Upper lobe of left lung (tissue), 6 donors: ENCODE measurements at regions not wholly inside any gene's neighbourhood (a gene's known extent, or its start where the extent isn't known, plus 50 kb on each side); places are given as distances from the start of the nearest gene placed in this dataset.

Experiments
- ATAC-seq, 2 donors: fragments of 200-7000 bp; cut with Tn5 transposase; one replicate each; pipeline ENCODE4 v1.9.1; 2022; ENCODE audit warnings: mild to moderate bottlenecking in 2 of 2, moderate library complexity in 2 of 2; ENCODE audit not compliant: low FRiP score in 2 of 2
- DNase-seq, 2 donors: peaks; one replicate each; pipeline ENCODE4 v3.0.0-alpha.2; 2019 to 2020
- H3K27ac ChIP-seq, 4 donors: fragments of 200-600 bp; sonication (generic); one replicate each; pipeline ENCODE4 v1.5.1; 2016 to 2019
- H3K27me3 ChIP-seq, 4 donors: fragments of 200-600 bp; sonication (generic); one replicate each; pipeline ENCODE4 v1.5.1; 2017 to 2019
- H3K36me3 ChIP-seq, 4 donors: fragments of 200-600 bp; sonication (generic); one replicate each; pipeline ENCODE4 v1.5.1; 2016 to 2019
- H3K4me1 ChIP-seq, 4 donors: fragments of 200-600 bp; sonication (generic); one replicate each; pipeline ENCODE4 v1.5.1; 2018 to 2019
- H3K4me3 ChIP-seq, 4 donors: fragments of 200-600 bp; sonication (generic); one replicate each; pipeline ENCODE4 v1.5.1; 2017 to 2019; ENCODE audit warnings: mild to moderate bottlenecking in 2 of 4, moderate library complexity in 1 of 4
- H3K9me3 ChIP-seq, 4 donors: fragments of 200-600 bp; sonication (generic); one replicate each; pipeline ENCODE4 v1.5.1; 2018 to 2019
- CTCF ChIP-seq, 6 experiments: fragments of 450-650 bp in 4 of 6; fragments of 200-600 bp in 2 of 6; sonication (generic) in 2 of 6; IDR thresholded peaks; one replicate each; pipeline ENCODE4 v1.5.1; 2016 to 2019; ENCODE audit warnings: antibody characterized with exemption in 6 of 6
- EP300 ChIP-seq, 4 donors: sonication (generic); formaldehyde crosslinking; IDR thresholded peaks; one replicate each; pipeline ENCODE4 v1.5.1; 2017; ENCODE audit warnings: antibody characterized with exemption in 4 of 4, control low read depth in 2 of 4
- POLR2A ChIP-seq, 4 donors: fragments of 450-650 bp; IDR thresholded peaks; one replicate each; pipeline ENCODE4 v1.5.1; 2016 to 2017; ENCODE audit warnings: antibody characterized with exemption in 4 of 4, mild to moderate bottlenecking in 2 of 4
- POLR2AphosphoS5 ChIP-seq, 2 donors: sonication (generic); formaldehyde crosslinking; IDR thresholded peaks; one replicate each; pipeline ENCODE4 v1.5.1; 2017; ENCODE audit warnings: antibody characterized with exemption in 2 of 2
- whole genome bisulfite sequencing, 2 donors: methylation state at CpG; one replicate each; pipeline ENCODE4 v1.1.5; 2017 to 2018; 5-methylcytosine and 5-hydroxymethylcytosine counted together
- donor health status: DM: no; HTN: no; CAD: no; lungs with moderate emphysema.
- donor health status: DM: no; HTN: yes; CAD: no; lungs with severe emphysema.

- TF ChIP-seq POLR2AphosphoS5 (IDR thresholded peaks at IDR 0.05) (no peak), EP300 (IDR thresholded peaks at IDR 0.05) (no peak), POLR2A (IDR thresholded peaks at IDR 0.05) (no peak), CTCF (IDR thresholded peaks at IDR 0.05) (no peak)
These were observed 199.2 kb upstream of the SEMA3A start for GRCh38 chr7:84393786-84394185.

GRCh38 chr7:84390845-84391244 lies 196.3 kb upstream of the SEMA3A start:
- WGBS, 2 donors: 68 to 74% methylated on average over 3 of the region's 3 CpGs

More at GRCh38 chr7:84393786-84394185, 199.2 kb upstream of the SEMA3A start:
- H3K4me3 ChIP-seq: no peak overlapping the region
- ATAC-seq (no peak), DNase-seq (no peak)
- H3K27me3 ChIP-seq: no peaks in the 10 kb centered on the region
- H3K9me3 ChIP-seq: no peaks in the 10 kb centered on the region
- H3K36me3 ChIP-seq: no peaks in the 10 kb centered on the region
- H3K4me1 ChIP-seq: no peaks in the 10 kb centered on the region
- no peak overlapping the region for H3K27ac ChIP-seq

GRCh38 chr7:84389242-84389641 lies 194.7 kb upstream of the SEMA3A start:
- DNase-seq (no peak), ATAC-seq (no peak)
- Histone ChIP-seq H3K4me1 (no peaks in the 10 kb centered on the region), H3K36me3 (no peaks in the 10 kb centered on the region), H3K4me3 (no peak overlapping the region), H3K27me3 (no peaks in the 10 kb centered on the region), H3K27ac (no peak overlapping the region), H3K9me3 (no peaks in the 10 kb centered on the region)
- no peak for TF ChIP-seq POLR2A (IDR thresholded peaks at IDR 0.05)
- no peak for TF ChIP-seq CTCF (IDR thresholded peaks at IDR 0.05)
- TF ChIP-seq POLR2AphosphoS5 (IDR thresholded peaks at IDR 0.05): no peak
- no peak for TF ChIP-seq EP300 (IDR thresholded peaks at IDR 0.05)
- WGBS, 2 donors: 48 to 55% methylated on average over 4 of the region's 4 CpGs

More at GRCh38 chr7:84390845-84391244, 196.3 kb upstream of the SEMA3A start:
- TF ChIP-seq POLR2AphosphoS5 (IDR thresholded peaks at IDR 0.05) (no peak), POLR2A (IDR thresholded peaks at IDR 0.05) (no peak), EP300 (IDR thresholded peaks at IDR 0.05) (no peak), CTCF (IDR thresholded peaks at IDR 0.05) (no peak)
- H3K4me3 ChIP-seq: no peak overlapping the region
- H3K27me3 ChIP-seq: no peaks in the 10 kb centered on the region
- ATAC-seq (no peak), DNase-seq (no peak)
- no peaks in the 10 kb centered on the region for H3K9me3 ChIP-seq
- H3K27ac ChIP-seq: no peak overlapping the region
- H3K4me1 ChIP-seq: no peaks in the 10 kb centered on the region
- no peaks in the 10 kb centered on the region for H3K36me3 ChIP-seq

- H3K9me3 ChIP-seq: no peaks in the 10 kb centered on the region
- WGBS, 2 donors: 64 to 65% methylated on average over 1 of the region's 1 CpG
- H3K4me1 ChIP-seq: no peaks in the 10 kb centered on the region
- no peak overlapping the region for H3K4me3 ChIP-seq
- ATAC-seq: no peak
- no peak overlapping the region for H3K27ac ChIP-seq
- no peak for TF ChIP-seq CTCF (IDR thresholded peaks at IDR 0.05)
- TF ChIP-seq POLR2A (IDR thresholded peaks at IDR 0.05): no peak
- no peak for TF ChIP-seq EP300 (IDR thresholded peaks at IDR 0.05)
- TF ChIP-seq POLR2AphosphoS5 (IDR thresholded peaks at IDR 0.05): no peak
- H3K27me3 ChIP-seq: no peaks in the 10 kb centered on the region
- no peaks in the 10 kb centered on the region for H3K36me3 ChIP-seq
- no peak for DNase-seq
These were observed 193.0 kb upstream of the SEMA3A start for GRCh38 chr7:84387595-84387994.

- Histone ChIP-seq H3K27ac (no peak overlapping the region), H3K9me3 (no peaks in the 10 kb centered on the region), H3K36me3 (no peaks in the 10 kb centered on the region), H3K27me3 (no peaks in the 10 kb centered on the region), H3K4me1 (no peaks in the 10 kb centered on the region), H3K4me3 (no peak overlapping the region)
- TF ChIP-seq POLR2A (IDR thresholded peaks at IDR 0.05) (no peak), CTCF (IDR thresholded peaks at IDR 0.05) (no peak), POLR2AphosphoS5 (IDR thresholded peaks at IDR 0.05) (no peak), EP300 (IDR thresholded peaks at IDR 0.05) (no peak)
- no peak for DNase-seq
- 88 to 96% methylated on average over 1 of the region's 1 CpG for WGBS, 2 donors
- ATAC-seq: no peak
These were observed 189.8 kb upstream of the SEMA3A start for GRCh38 chr7:84384417-84384816.
